Upper lobe of right lung (tissue), 1 donor: ENCODE measurements at regions not wholly inside any gene's neighbourhood (a gene's known extent, or its start where the extent isn't known, plus 50 kb on each side); places are given as distances from the start of the nearest gene placed in this dataset.
A peak's percentile ranks its signal among the peaks of the same experiment; 100 is the strongest.

Source experiments
- ATAC-seq: fragments of 200-7000 bp; cut with Tn5 transposase; one replicate; pipeline ENCODE4 v1.9.1; 2020; ENCODE audit warnings: mild to moderate bottlenecking, moderate library complexity
- DNase-seq: peaks from one replicate; pipeline ENCODE4 v3.0.0-alpha.2; 2020
- H3K27ac ChIP-seq: fragments of 200-600 bp; one replicate; pipeline ENCODE4 v1.8.0; 2022
- H3K27me3 ChIP-seq: fragments of 200-600 bp; one replicate; pipeline ENCODE4 v1.8.0; 2022; ENCODE audit warnings: mild to moderate bottlenecking
- H3K36me3 ChIP-seq: fragments of 200-600 bp; one replicate; pipeline ENCODE4 v1.8.0; 2022
- H3K4me1 ChIP-seq: fragments of 200-600 bp; one replicate; pipeline ENCODE4 v1.8.0; 2022
- H3K4me3 ChIP-seq: fragments of 200-600 bp; one replicate; pipeline ENCODE4 v1.8.0; 2022; ENCODE audit warnings: mild to moderate bottlenecking
- H3K9me3 ChIP-seq: fragments of 200-600 bp; one replicate; pipeline ENCODE4 v1.8.0; 2022
- CTCF ChIP-seq: fragments of 200-600 bp; IDR thresholded peaks from one replicate; pipeline ENCODE4 v1.8.0; 2022; ENCODE audit warnings: antibody characterized with exemption
- intact Hi-C: fragments of 100-400 bp; cut with DNase I; formaldehyde crosslinking; loops from one replicate; pipeline ENCODE4 v1.11.0; 2022
- donor health status: DM: no; HTN: yes; CAD: no; lungs with severe emphysema.

GRCh38 chr4:159481936-159482335, 379.1 kb downstream of the RAPGEF2 start:
- no peak for DNase-seq
- intact Hi-C loops = no loop called here
- Histone ChIP-seq H3K4me1 (no peaks in the 10 kb centered on the region), H3K9me3 (no peaks in the 10 kb centered on the region), H3K4me3 (no peak overlapping the region), H3K36me3 (no peaks in the 10 kb centered on the region), H3K27me3 (peaks cover 4% of the 10 kb centered on the region), H3K27ac (no peak overlapping the region)
- no peak for TF ChIP-seq CTCF
- ATAC-seq = no peak

DNA sequence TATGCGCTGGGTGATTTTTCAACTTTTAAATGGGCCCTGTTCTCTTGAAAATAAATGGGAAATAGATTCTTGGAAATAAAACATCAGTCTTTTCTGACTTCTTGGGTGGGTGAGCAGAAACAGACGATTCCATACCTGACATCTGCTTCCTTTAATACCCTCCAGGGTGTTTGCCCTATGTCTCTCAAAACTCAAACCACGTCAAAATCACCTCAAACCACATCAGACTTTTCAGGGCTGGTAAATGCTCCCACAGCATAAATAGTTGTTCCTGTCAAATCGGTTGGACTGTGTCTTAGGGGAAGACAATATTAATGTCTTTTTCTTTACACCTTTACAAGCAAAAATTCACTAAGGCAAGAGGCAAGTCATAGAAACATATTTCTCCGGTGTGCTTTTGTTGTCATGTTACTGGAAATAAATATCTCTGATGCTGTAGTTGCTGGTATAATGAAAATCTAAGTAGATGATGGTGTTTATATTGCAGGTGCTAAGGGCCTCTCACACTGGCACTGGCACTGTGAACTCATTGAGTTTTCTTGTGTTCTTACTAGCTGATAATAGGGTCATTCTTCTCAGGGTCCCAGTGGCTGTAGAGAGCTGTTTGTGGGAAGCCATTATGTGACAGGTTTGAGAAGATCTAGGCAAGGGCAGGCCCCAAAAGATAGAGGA, 380.4 kb downstream of the RAPGEF2 start:
- H3K9me3 ChIP-seq = no peaks in the 10 kb centered on the region
- DNase-seq = no peak
- TF ChIP-seq CTCF = no peak
- no peaks in the 10 kb centered on the region for H3K4me1 ChIP-seq
- no peak overlapping the region for H3K27ac ChIP-seq
- no peak for ATAC-seq
- no peak overlapping the region for H3K4me3 ChIP-seq
- H3K27me3 ChIP-seq = peaks cover 4% of the 10 kb centered on the region
- H3K36me3 ChIP-seq = no peaks in the 10 kb centered on the region
- intact Hi-C loops = no loop called here

GRCh38 chr4:159483782-159484741, 381.2 kb downstream of the RAPGEF2 start:
- H3K4me1 ChIP-seq = no peaks in the 10 kb centered on the region
- DNase-seq = no peak
- H3K9me3 ChIP-seq = no peaks in the 10 kb centered on the region
- no peaks in the 10 kb centered on the region for H3K36me3 ChIP-seq
- H3K4me3 ChIP-seq = no peak overlapping the region
- no peak overlapping the region for H3K27ac ChIP-seq
- H3K27me3 ChIP-seq = peaks cover 4% of the 10 kb centered on the region
- ATAC-seq = no peak
- intact Hi-C loops = no loop called here
- no peak for TF ChIP-seq CTCF

GRCh38 chr4:159484864-159485263, 382.0 kb downstream of the RAPGEF2 start:
- TF ChIP-seq CTCF = no peak
- Histone ChIP-seq H3K36me3 (no peaks in the 10 kb centered on the region), H3K9me3 (no peaks in the 10 kb centered on the region), H3K27ac (no peak overlapping the region), H3K4me1 (no peaks in the 10 kb centered on the region), H3K27me3 (peaks cover 4% of the 10 kb centered on the region), H3K4me3 (no peak overlapping the region)
- DNase-seq (no peak), ATAC-seq (no peak)
- intact Hi-C loops = no loop called here

GRCh38 chr4:159487284-159487747, 384.4 kb downstream of the RAPGEF2 start:
- TF ChIP-seq CTCF = peak; percentile 79
- no peak overlapping the region for H3K27ac ChIP-seq
- intact Hi-C loops = no loop called here
- H3K4me3 ChIP-seq = no peak overlapping the region
- H3K4me1 ChIP-seq = no peaks in the 10 kb centered on the region
- DNase-seq (no peak), ATAC-seq (peak; percentile 90)
- no peaks in the 10 kb centered on the region for H3K9me3 ChIP-seq
- no peaks in the 10 kb centered on the region for H3K36me3 ChIP-seq
- H3K27me3 ChIP-seq = peaks cover 4% of the 10 kb centered on the region
